KMS-11 (cell line): ENCODE measurements at regions not wholly inside any gene's neighbourhood (a gene's known extent, or its start where the extent isn't known, plus 50 kb on each side); places are given as distances from the start of the nearest gene placed in this dataset.

Experiments used
- H2AFZ ChIP-seq: fragments of 200-600 bp; sonication (generic); 2 replicates; pipeline ENCODE4 v1.6.1; 2016; ENCODE audit warnings: antibody characterized with exemption, mixed run types, low read depth
- H3K27ac ChIP-seq: fragments of 200-600 bp; sonication (generic); 2 replicates; pipeline ENCODE4 v1.6.1; 2016; ENCODE audit warnings: mild to moderate bottlenecking, mixed run types
- H3K27me3 ChIP-seq: fragments of 200-600 bp; sonication (generic); 2 replicates; pipeline ENCODE4 v1.6.1; 2017; ENCODE audit warnings: mild to moderate bottlenecking, low read depth, mixed run types, moderate library complexity; ENCODE audit not compliant: insufficient read depth
- H3K36me3 ChIP-seq: fragments of 200-600 bp; sonication (generic); 2 replicates; pipeline ENCODE4 v1.6.1; 2017; ENCODE audit warnings: mild to moderate bottlenecking, mixed run types; ENCODE audit not compliant: insufficient read depth
- H3K4me1 ChIP-seq: fragments of 200-600 bp; sonication (generic); 2 replicates; pipeline ENCODE4 v1.6.1; 2016; ENCODE audit warnings: mild to moderate bottlenecking, low read depth, mixed run types; ENCODE audit not compliant: poor library complexity, severe bottlenecking
- H3K4me2 ChIP-seq: fragments of 200-600 bp; sonication (generic); 2 replicates; pipeline ENCODE4 v1.7.0; 2016; ENCODE audit warnings: mild to moderate bottlenecking, mixed run types
- H3K4me3 ChIP-seq: fragments of 200-600 bp; sonication (generic); IDR thresholded peaks from 2 replicates; pipeline ENCODE4 v1.6.1; 2017; ENCODE audit warnings: low read depth, low read length, mixed read lengths; ENCODE audit not compliant: insufficient read depth
- H3K79me2 ChIP-seq: fragments of 200-600 bp; sonication (generic); 2 replicates; pipeline ENCODE4 v1.6.1; 2016; ENCODE audit warnings: low read depth, mixed run types; ENCODE audit not compliant: insufficient read depth
- H3K9ac ChIP-seq: fragments of 200-600 bp; sonication (generic); 2 replicates; pipeline ENCODE4 v1.6.1; 2016; ENCODE audit warnings: mild to moderate bottlenecking, mixed run types
- H4K20me1 ChIP-seq: fragments of 200-600 bp; sonication (generic); 2 replicates; pipeline ENCODE4 v1.6.1; 2016; ENCODE audit warnings: mild to moderate bottlenecking, mixed run types; ENCODE audit not compliant: insufficient read depth
- TF ChIP-seq, protein P1 (sequence below): fragments of 200-600 bp; sonication (generic); conservative IDR thresholded peaks from 2 replicates; pipeline ENCODE4 v1.6.1; 2017; ENCODE audit warnings: low read depth, mild to moderate bottlenecking, antibody characterized with exemption, low read length, moderate library complexity, mixed read lengths

DNA sequence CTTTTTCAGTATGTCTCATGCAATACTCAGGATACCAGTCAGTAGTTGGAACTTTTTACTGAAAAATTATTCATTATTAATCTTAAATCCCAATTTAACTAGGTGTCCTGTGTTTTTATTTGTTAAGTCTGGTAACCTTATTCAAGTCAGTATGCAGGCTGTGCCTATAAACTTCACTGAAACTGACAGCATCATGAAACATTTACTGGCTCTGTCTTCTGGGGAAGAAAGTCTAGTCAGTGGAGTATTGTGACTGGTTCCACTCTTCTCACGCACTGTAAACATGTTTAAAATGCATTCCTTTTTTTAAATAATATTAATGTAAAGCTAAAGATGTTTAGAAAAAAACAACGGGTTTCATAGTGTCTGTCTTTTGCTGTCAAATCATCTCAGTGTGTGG is 739.7 kb downstream of the LTN1 start:
- no peak overlapping the region for H2AFZ ChIP-seq
- no peak overlapping the region for H3K4me3 ChIP-seq
- H3K79me2 ChIP-seq, result no peaks in the 10 kb centered on the region
- no peaks in the 10 kb centered on the region for H3K27me3 ChIP-seq
- TF ChIP-seq, protein P1, sequence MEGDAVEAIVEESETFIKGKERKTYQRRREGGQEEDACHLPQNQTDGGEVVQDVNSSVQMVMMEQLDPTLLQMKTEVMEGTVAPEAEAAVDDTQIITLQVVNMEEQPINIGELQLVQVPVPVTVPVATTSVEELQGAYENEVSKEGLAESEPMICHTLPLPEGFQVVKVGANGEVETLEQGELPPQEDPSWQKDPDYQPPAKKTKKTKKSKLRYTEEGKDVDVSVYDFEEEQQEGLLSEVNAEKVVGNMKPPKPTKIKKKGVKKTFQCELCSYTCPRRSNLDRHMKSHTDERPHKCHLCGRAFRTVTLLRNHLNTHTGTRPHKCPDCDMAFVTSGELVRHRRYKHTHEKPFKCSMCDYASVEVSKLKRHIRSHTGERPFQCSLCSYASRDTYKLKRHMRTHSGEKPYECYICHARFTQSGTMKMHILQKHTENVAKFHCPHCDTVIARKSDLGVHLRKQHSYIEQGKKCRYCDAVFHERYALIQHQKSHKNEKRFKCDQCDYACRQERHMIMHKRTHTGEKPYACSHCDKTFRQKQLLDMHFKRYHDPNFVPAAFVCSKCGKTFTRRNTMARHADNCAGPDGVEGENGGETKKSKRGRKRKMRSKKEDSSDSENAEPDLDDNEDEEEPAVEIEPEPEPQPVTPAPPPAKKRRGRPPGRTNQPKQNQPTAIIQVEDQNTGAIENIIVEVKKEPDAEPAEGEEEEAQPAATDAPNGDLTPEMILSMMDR, result no peak
- H3K4me1 ChIP-seq, result no peaks in the 10 kb centered on the region
- no peaks in the 10 kb centered on the region for H3K36me3 ChIP-seq
- no peak overlapping the region for H3K27ac ChIP-seq
- no peak overlapping the region for H3K9ac ChIP-seq
- no peak overlapping the region for H3K4me2 ChIP-seq
- H4K20me1 ChIP-seq, result no peaks in the 10 kb centered on the region

GRCh38 chr21:28250946-28251345 is 741.7 kb downstream of the LTN1 start:
- H3K27ac ChIP-seq, result no peak overlapping the region
- H4K20me1 ChIP-seq, result no peaks in the 10 kb centered on the region
- H2AFZ ChIP-seq, result no peak overlapping the region
- no peaks in the 10 kb centered on the region for H3K4me1 ChIP-seq
- H3K4me2 ChIP-seq, result no peak overlapping the region
- TF ChIP-seq, protein P1, result no peak
- no peaks in the 10 kb centered on the region for H3K79me2 ChIP-seq
- no peak overlapping the region for H3K4me3 ChIP-seq
- no peaks in the 10 kb centered on the region for H3K36me3 ChIP-seq
- no peak overlapping the region for H3K9ac ChIP-seq
- no peaks in the 10 kb centered on the region for H3K27me3 ChIP-seq

- Histone ChIP-seq H3K4me2 (no peak overlapping the region), H3K4me3 (no peak overlapping the region), H3K27ac (no peak overlapping the region), H3K9ac (no peak overlapping the region), H3K36me3 (no peaks in the 10 kb centered on the region), H3K27me3 (no peaks in the 10 kb centered on the region), H4K20me1 (no peaks in the 10 kb centered on the region), H3K79me2 (no peaks in the 10 kb centered on the region), H3K4me1 (no peaks in the 10 kb centered on the region), H2AFZ (no peak overlapping the region)
- TF ChIP-seq, protein P1, result no peak
These were observed 745.1 kb downstream of the LTN1 start for GRCh38 chr21:28247454-28248020.

GRCh38 chr21:28240586-28240985 is 752.1 kb downstream of the LTN1 start:
- H3K36me3 ChIP-seq, result no peaks in the 10 kb centered on the region
- no peak overlapping the region for H3K4me3 ChIP-seq
- H3K27me3 ChIP-seq, result no peaks in the 10 kb centered on the region
- no peak overlapping the region for H3K4me2 ChIP-seq
- no peaks in the 10 kb centered on the region for H3K4me1 ChIP-seq
- no peaks in the 10 kb centered on the region for H4K20me1 ChIP-seq
- TF ChIP-seq, protein P1, result no peak
- no peak overlapping the region for H3K9ac ChIP-seq
- no peaks in the 10 kb centered on the region for H3K79me2 ChIP-seq
- no peak overlapping the region for H3K27ac ChIP-seq
- no peak overlapping the region for H2AFZ ChIP-seq
